H1 (cell line): ENCODE measurements at regions not wholly inside any gene's neighbourhood (a gene's known extent, or its start where the extent isn't known, plus 50 kb on each side); places are given as distances from the start of the nearest gene placed in this dataset.

ENCODE experiments used
- CTCF ChIA-PET: fragments of 300-600 bp; sonication (Branson Sonifier 250); formaldehyde crosslinking; loops from one replicate; lab custom pipeline; 2021; ENCODE audit not compliant: partially characterized antibody; lab: Charles Lee
- POLR2A ChIA-PET: fragments of 300-600 bp; sonication (Branson Sonifier 250); formaldehyde crosslinking; loops from one replicate; lab custom pipeline; 2021; ENCODE audit warnings: inconsistent platforms; ENCODE audit not compliant: partially characterized antibody; lab: Charles Lee
- DNase-seq, 2 experiments: peaks; one replicate each; pipeline versions ENCODE4 v3.0.0 to v3.0.0-alpha.2; 2010 to 2022; ENCODE audit warnings: low spot score in 2 of 2, low read depth in 1 of 2, mixed read lengths in 1 of 2
- FAIRE-seq: peaks from 2 replicates; lab custom pipeline; 2011; peaks lifted over from hg19 to GRCh38; lab: Jason Lieb, UNC
- H2AFZ ChIP-seq: 2 replicates; pipeline ENCODE4 v1.8.1; 2012; ENCODE audit warnings: low read length, inconsistent platforms
- H2AK5ac ChIP-seq: 2 replicates; pipeline ENCODE4 v1.6.1; 2013; ENCODE audit warnings: low read depth, low read length
- H2BK120ac ChIP-seq: replicated peaks from 2 replicates; pipeline ENCODE3; 2013; ENCODE audit warnings: low read depth, low read length, inconsistent platforms
- H2BK12ac ChIP-seq: 2 replicates; pipeline ENCODE4 v1.6.1; 2013; ENCODE audit warnings: low read depth, low read length
- H2BK15ac ChIP-seq: 2 replicates; pipeline ENCODE4 v1.6.1; 2013; ENCODE audit warnings: low read length
- H2BK20ac ChIP-seq: 2 replicates; pipeline ENCODE4 v1.6.1; 2013; ENCODE audit warnings: low read length
- H2BK5ac ChIP-seq: 2 replicates; pipeline ENCODE4 v1.6.1; 2013; ENCODE audit warnings: low read depth, low read length
- H3K14ac ChIP-seq: 2 replicates; pipeline ENCODE4 v1.6.1; 2013; ENCODE audit warnings: inconsistent platforms; ENCODE audit not compliant: insufficient read length
- H3K18ac ChIP-seq: 2 replicates; pipeline ENCODE4 v1.6.1; 2013; ENCODE audit warnings: low read length; ENCODE audit errors: extremely low read depth
- H3K23ac ChIP-seq: 2 replicates; pipeline ENCODE4 v1.6.1; 2013; ENCODE audit warnings: inconsistent platforms; ENCODE audit not compliant: insufficient read length
- H3K23me2 ChIP-seq: 2 replicates; pipeline ENCODE4 v1.6.1; 2013; ENCODE audit warnings: low read depth, low read length
- H3K27ac ChIP-seq: 2 replicates; pipeline ENCODE4 v1.6.1; 2011; ENCODE audit warnings: low read depth, low read length, inconsistent platforms
- H3K27me3 ChIP-seq, 4 experiments: replicated peaks in 1 of 4; 1 replicate in 1 of 4; 2 replicates in 3 of 4; pipeline versions ENCODE4 v1.6.1 to v1.8.1; 2011 to 2013; ENCODE audit warnings: low read length in 3 of 4, mild to moderate bottlenecking in 3 of 4, inconsistent platforms in 2 of 4, mixed read lengths in 2 of 4, moderate library complexity in 1 of 4; ENCODE audit not compliant: control insufficient read depth in 3 of 4, insufficient read depth in 3 of 4; ENCODE audit errors: extremely low read depth in 1 of 4
- H3K36me3 ChIP-seq, 4 experiments: 2 replicates each; pipeline versions ENCODE4 v1.6.1 to v1.8.1; 2011 to 2013; ENCODE audit warnings: mild to moderate bottlenecking in 4 of 4, low read length in 3 of 4, moderate library complexity in 2 of 4, control low read depth in 1 of 4, inconsistent platforms in 1 of 4; ENCODE audit not compliant: insufficient read depth in 4 of 4, control insufficient read depth in 2 of 4
- H3K4ac ChIP-seq: replicated peaks from 2 replicates; pipeline ENCODE3; 2013; ENCODE audit warnings: low read length, low read depth, mixed read lengths, inconsistent platforms; ENCODE audit not compliant: insufficient read length
- H3K4me1 ChIP-seq, 4 experiments: replicated peaks in 1 of 4; 1 replicate in 1 of 4; 2 replicates in 3 of 4; pipeline versions ENCODE4 v1.6.1 to v1.8.1; 2011 to 2013; ENCODE audit warnings: low read length in 3 of 4, inconsistent platforms in 2 of 4, mixed read lengths in 1 of 4; ENCODE audit not compliant: insufficient read depth in 4 of 4, control insufficient read depth in 3 of 4
- H3K4me2 ChIP-seq, 2 experiments: 2 replicates each; pipeline versions ENCODE4 v1.6.1 to v1.8.1; 2011 to 2013; ENCODE audit warnings: low read depth in 2 of 2, low read length in 2 of 2, control low read depth in 1 of 2, inconsistent platforms in 1 of 2, mild to moderate bottlenecking in 1 of 2; ENCODE audit not compliant: insufficient read depth in 1 of 2
- H3K4me3 ChIP-seq, 4 experiments: fragments of 200-600, 300-600 bp in 1 of 4; sonication (generic), shearing (Covaris generic), sonication (Bioruptor Twin) in 1 of 4; 2 replicates each; pipeline versions ENCODE4 v1.5.1 to v1.8.1; 2011 to 2016; ENCODE audit warnings: low read length in 4 of 4, low read depth in 3 of 4, control low read depth in 2 of 4, inconsistent platforms in 2 of 4, mild to moderate bottlenecking in 2 of 4, mixed read lengths in 1 of 4, moderate library complexity in 1 of 4; ENCODE audit not compliant: insufficient read depth in 2 of 4; ENCODE audit errors: extremely low read depth in 1 of 4
- H3K56ac ChIP-seq: replicated peaks from 2 replicates; pipeline ENCODE3; 2013; ENCODE audit warnings: low read depth, mild to moderate bottlenecking, mixed read lengths, low read length, inconsistent platforms; ENCODE audit not compliant: insufficient read length
- H3K79me1 ChIP-seq: 2 replicates; pipeline ENCODE4 v1.6.1; 2013; ENCODE audit warnings: low read depth, low read length, control low read depth
- H3K79me2 ChIP-seq, 2 experiments: 2 replicates each; pipeline versions ENCODE4 v1.6.1 to v1.8.1; 2012 to 2013; ENCODE audit warnings: low read length in 2 of 2, mild to moderate bottlenecking in 2 of 2, inconsistent platforms in 1 of 2; ENCODE audit not compliant: insufficient read depth in 2 of 2, control insufficient read depth in 1 of 2
- H3K9ac ChIP-seq, 4 experiments: replicated peaks in 1 of 4; 1 replicate in 1 of 4; 2 replicates in 3 of 4; pipeline versions ENCODE4 v1.6.1 to v1.8.1; 2011 to 2013; ENCODE audit warnings: low read depth in 3 of 4, low read length in 3 of 4, control low read depth in 2 of 4, mild to moderate bottlenecking in 2 of 4, moderate library complexity in 2 of 4, inconsistent platforms in 1 of 4; ENCODE audit errors: extremely low read depth in 1 of 4
- H3K9me3 ChIP-seq, 2 experiments: 2 replicates each; pipeline versions ENCODE4 v1.6.1 to v1.8.1; 2012 to 2013; ENCODE audit warnings: mild to moderate bottlenecking in 2 of 2, moderate library complexity in 2 of 2, control low read depth in 1 of 2, inconsistent platforms in 1 of 2, low read depth in 1 of 2, low read length in 1 of 2, mixed read lengths in 1 of 2; ENCODE audit not compliant: insufficient read depth in 2 of 2
- H4K20me1 ChIP-seq, 2 experiments: replicated peaks in 1 of 2; 2 replicates each; pipeline versions ENCODE3 to v1.8.1; 2011 to 2013; ENCODE audit warnings: inconsistent platforms in 2 of 2, low read length in 2 of 2, mild to moderate bottlenecking in 1 of 2; ENCODE audit not compliant: insufficient read depth in 2 of 2, control insufficient read depth in 1 of 2
- H4K5ac ChIP-seq: 2 replicates; pipeline ENCODE4 v1.6.1; 2013; ENCODE audit warnings: low read length, low read depth, mixed read lengths, inconsistent platforms; ENCODE audit not compliant: insufficient read length
- H4K8ac ChIP-seq: 2 replicates; pipeline ENCODE4 v1.8.0; 2013; ENCODE audit warnings: mild to moderate bottlenecking, moderate library complexity, low read length, inconsistent platforms; ENCODE audit not compliant: insufficient read depth; ENCODE audit errors: extremely low read depth
- H4K91ac ChIP-seq: replicated peaks from 2 replicates; pipeline ENCODE3; 2013; ENCODE audit warnings: low read length, mixed read lengths, inconsistent platforms; ENCODE audit not compliant: insufficient read length
- EZH2 ChIP-seq: fragments of 200-600 bp; sonication (generic); IDR thresholded peaks from 2 replicates; pipeline ENCODE4 v1.7.1; 2012; ENCODE audit warnings: low read depth, mild to moderate bottlenecking, moderate library complexity, low read length, inconsistent platforms; ENCODE audit not compliant: severe bottlenecking
- GABPA ChIP-seq: IDR thresholded peaks from 2 replicates; pipeline ENCODE4 v1.6.1; 2011; ENCODE audit warnings: mild to moderate bottlenecking, low read length, moderate library complexity, borderline replicate concordance; ENCODE audit not compliant: insufficient read depth
- HDAC2 ChIP-seq, 2 experiments: fragments of 300-600 bp in 1 of 2; sonication (generic) in 1 of 2; IDR thresholded peaks; 2 replicates each; pipeline ENCODE4 v1.6.1; 2011 to 2012; ENCODE audit warnings: low read depth in 2 of 2, low read length in 2 of 2, mild to moderate bottlenecking in 2 of 2, moderate library complexity in 2 of 2, borderline replicate concordance in 1 of 2, inconsistent platforms in 1 of 2
- HDAC6 ChIP-seq: IDR thresholded peaks from one replicate; pipeline ENCODE4 v1.7.1; 2012; ENCODE audit warnings: low read depth, mild to moderate bottlenecking, inconsistent platforms, low read length, moderate library complexity
- MAFK ChIP-seq: IDR thresholded peaks from 2 replicates; pipeline ENCODE4 v1.6.1; 2012; ENCODE audit warnings: low read depth, mild to moderate bottlenecking, improper control_type of control experiment, low read length
- POLR2A ChIP-seq, 2 experiments: IDR thresholded peaks; 1 replicate in 1 of 2; 2 replicates in 1 of 2; pipeline ENCODE4 v1.6.1; 2011; ENCODE audit warnings: low read depth in 2 of 2, low read length in 2 of 2, mild to moderate bottlenecking in 2 of 2; ENCODE audit errors: control extremely low read depth in 1 of 2
- SP2 ChIP-seq: IDR thresholded peaks from 2 replicates; pipeline ENCODE4 v1.6.1; 2012; ENCODE audit warnings: mild to moderate bottlenecking, low read length, inconsistent platforms
- USF2 ChIP-seq: IDR thresholded peaks from 2 replicates; pipeline ENCODE4 v1.6.1; 2011; ENCODE audit warnings: low read length, improper control_type of control experiment
- ZNF274 ChIP-seq: IDR thresholded peaks from 2 replicates; pipeline ENCODE4 v1.7.0; 2012; ENCODE audit warnings: low read length, borderline replicate concordance; ENCODE audit errors: extremely low read depth
- WGBS, 2 experiments: shearing (Covaris generic) in 1 of 2; methylation state at CpG; one replicate each; pipeline versions ENCODE4 v1.1.6 to v1.1.7; 2013 to 2015; ENCODE audit warnings: low lambda C conversion rate in 2 of 2, mixed read lengths in 2 of 2, inconsistent platforms in 1 of 2, low coverage in 1 of 2, missing lambda C conversion rate in 1 of 2; ENCODE audit not compliant: insufficient replicate concordance in 2 of 2, insufficient coverage in 1 of 2, insufficient read length in 1 of 2; ENCODE audit errors: extremely low coverage in 1 of 2, missing lambda C conversion rate in 1 of 2; 5-methylcytosine and 5-hydroxymethylcytosine counted together

- ChIA-PET CTCF (no interaction called here), POLR2A (no interaction called here)
- Histone ChIP-seq H3K79me2 (no peaks in the 10 kb centered on the region), H3K23ac (no peak overlapping the region), H4K20me1 (no peaks in the 10 kb centered on the region), H3K4ac (no peak overlapping the region), H3K36me3 (no peaks in the 10 kb centered on the region), H3K4me3 (no peak overlapping the region), H3K27me3 (no peaks in the 10 kb centered on the region), H2AK5ac (no peak overlapping the region), H3K4me2 (no peak overlapping the region), H3K9me3 (no peaks in the 10 kb centered on the region), H3K27ac (no peak overlapping the region), H2BK20ac (no peak overlapping the region), H3K14ac (no peak overlapping the region), H2BK120ac (no peak overlapping the region), H3K4me1 (no peaks in the 10 kb centered on the region), H2BK15ac (no peak overlapping the region), H2BK5ac (no peak overlapping the region), H3K23me2 (no peaks in the 10 kb centered on the region), H2BK12ac (no peak overlapping the region), H4K91ac (no peak overlapping the region), H3K9ac (no peak overlapping the region), H4K8ac (no peak overlapping the region), H2AFZ (no peak overlapping the region; the same call in 1 of the 2 replicates), H3K56ac (no peak overlapping the region), H3K18ac (no peak overlapping the region), H4K5ac (no peak overlapping the region), H3K79me1 (no peaks in the 10 kb centered on the region)
- DNase-seq (no peak), FAIRE-seq (no peak)
- WGBS, 2 experiments = 95% methylated on average over 2 of the region's 2 CpGs; no CpG with 5 or more reads in 1 of the 2 experiments
- no peak for TF ChIP-seq GABPA
- no peak for TF ChIP-seq USF2
- TF ChIP-seq HDAC6 = no peak
- TF ChIP-seq SP2 = no peak
- no peak for TF ChIP-seq POLR2A (IDR thresholded peaks at IDR 0.05; ENCODE audit: control extremely low read depth in 1 of 2, low read depth in 2 of 2, low read length in 2 of 2)
- no peak for TF ChIP-seq ZNF274
- TF ChIP-seq MAFK = no peak
- no peak for TF ChIP-seq EZH2
- TF ChIP-seq HDAC2 (IDR thresholded peaks at IDR 0.05; ENCODE audit: borderline replicate concordance in 1 of 2, low read depth in 2 of 2, low read length in 2 of 2) = no peak
Observed at GRCh38 chr13:83633746-83634145, 248.5 kb downstream of the SLITRK1 start.
